NCI-H2196 treated with DMSO at 0.1 percent for 48 hours (cell line): ENCODE measurements at regions not wholly inside any gene's neighbourhood (a gene's known extent, or its start where the extent isn't known, plus 50 kb on each side); places are given as distances from the start of the nearest gene placed in this dataset.
"Not testable (repeated sequence)": the region's sequence is repeated elsewhere in the genome, so short reads cannot be mapped to it uniquely, and the experiment has no call there.

Source experiments
- DNase-seq: peaks from one replicate; lab custom pipeline; 2025; ENCODE audit not compliant: unreplicated experiment; lab: John Stamatoyannopoulos, UW

- DNase-seq, result no peak
Measured at GRCh38 chr10:8128511-8128910, 74.0 kb downstream of the GATA3 start.

GRCh38 chr10:8129438-8129837 lies 75.0 kb downstream of the GATA3 start:
- no peak for DNase-seq

DNA sequence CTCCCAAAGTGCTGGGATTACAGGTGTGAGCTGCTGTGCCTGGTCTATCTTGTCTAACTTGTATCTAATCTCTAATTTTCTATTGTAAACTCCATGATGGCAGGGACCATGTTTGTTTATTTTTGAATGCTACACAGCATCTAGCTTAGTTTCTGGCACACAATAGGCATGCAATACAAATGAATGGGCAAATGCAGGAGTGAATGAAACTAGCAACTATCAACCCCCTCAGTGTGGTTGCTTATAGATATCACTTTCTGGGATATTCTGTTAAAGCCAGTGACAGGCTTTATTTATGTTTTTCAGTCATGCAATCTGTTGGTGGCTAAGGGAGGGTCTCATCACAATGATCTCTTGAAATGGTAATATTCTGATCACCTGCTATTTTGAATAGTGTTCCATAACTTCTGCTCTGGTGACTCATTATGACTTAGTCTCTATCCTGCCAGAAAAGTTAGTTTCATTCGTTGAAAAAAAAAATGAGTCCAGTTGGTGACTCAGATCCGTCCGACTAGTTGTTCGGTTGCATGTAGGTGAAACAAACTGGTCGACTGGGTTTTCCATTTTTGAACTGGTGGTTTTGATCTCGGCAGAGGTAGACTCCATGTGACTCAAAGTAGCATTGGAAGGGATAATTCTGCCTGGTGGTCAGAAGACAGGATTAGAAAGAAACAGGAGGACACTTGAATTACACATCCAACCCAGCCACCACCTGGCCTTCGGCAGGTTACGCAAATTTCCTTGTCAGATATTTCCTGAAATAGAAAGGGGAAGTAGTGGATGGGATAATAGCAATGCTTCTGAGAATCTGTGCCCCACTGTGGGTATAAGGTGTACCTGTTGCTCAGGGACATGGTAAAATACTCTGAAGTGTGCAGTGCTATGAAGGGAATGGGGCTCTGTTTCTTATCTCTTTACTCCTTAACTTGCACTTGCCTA lies 76.8 kb downstream of the GATA3 start:
- DNase-seq, result no peak

GRCh38 chr10:8133146-8133545 lies 78.7 kb downstream of the GATA3 start:
- DNase-seq, result no peak

DNA sequence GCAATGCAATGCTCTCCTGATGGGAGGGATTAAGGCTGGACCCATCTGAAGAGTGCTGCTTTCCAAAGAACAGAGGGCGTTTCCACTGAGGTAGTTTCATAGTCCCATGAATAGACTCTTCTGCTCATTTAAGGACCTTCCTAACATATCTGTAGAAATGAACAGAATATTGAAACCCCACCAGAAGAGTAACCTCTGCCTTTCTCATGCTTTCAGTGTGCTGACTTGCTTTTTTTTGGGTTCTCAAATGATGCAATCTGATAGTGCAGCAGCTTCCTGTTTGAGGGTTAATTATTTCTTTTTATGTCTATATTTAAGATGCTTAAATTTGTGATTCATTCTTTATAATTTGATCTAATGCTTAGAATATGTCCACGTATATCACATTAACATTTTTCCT lies 82.2 kb downstream of the GATA3 start:
- DNase-seq, result no peak

DNA sequence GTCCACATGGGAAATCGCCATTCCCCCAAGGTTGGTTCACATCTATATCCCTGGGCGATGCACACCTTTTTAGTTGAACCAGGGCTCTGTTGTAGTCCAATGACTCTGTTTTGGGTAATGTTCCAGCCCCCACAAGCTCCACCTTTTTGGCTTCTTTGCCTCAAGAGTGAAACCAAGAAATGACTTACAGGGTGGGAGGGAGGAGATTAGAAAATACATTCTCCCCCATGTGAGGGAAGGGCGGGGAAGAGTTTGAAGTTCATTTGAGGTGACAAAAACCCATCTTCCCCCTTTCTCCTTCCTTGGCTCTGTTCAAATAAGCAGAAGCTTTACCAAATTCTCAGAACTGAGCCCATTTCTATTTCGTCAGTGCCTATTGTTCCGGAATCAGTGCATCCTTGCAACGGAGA lies 82.8 kb downstream of the GATA3 start:
- no peak for DNase-seq

DNA sequence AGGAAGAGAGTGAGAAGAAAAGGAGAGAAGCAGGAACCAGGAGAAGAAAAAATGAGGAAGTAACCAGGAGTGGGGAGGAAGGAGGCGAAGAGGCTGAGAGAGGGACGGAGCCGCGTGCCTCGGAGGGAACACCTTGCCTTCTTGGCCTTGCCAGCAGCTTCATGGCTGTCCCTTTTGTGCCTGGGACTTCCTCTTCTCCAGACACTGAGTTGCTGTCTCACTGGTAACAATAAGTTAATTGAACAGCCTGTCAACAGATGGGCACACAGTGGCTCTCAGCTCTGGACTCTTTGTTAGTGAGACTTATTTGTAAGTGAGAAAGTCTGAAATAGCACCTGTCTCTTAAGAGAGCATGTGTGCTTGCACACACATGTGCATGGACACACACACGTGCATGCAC lies 83.2 kb downstream of the GATA3 start:
- no peak for DNase-seq

DNA sequence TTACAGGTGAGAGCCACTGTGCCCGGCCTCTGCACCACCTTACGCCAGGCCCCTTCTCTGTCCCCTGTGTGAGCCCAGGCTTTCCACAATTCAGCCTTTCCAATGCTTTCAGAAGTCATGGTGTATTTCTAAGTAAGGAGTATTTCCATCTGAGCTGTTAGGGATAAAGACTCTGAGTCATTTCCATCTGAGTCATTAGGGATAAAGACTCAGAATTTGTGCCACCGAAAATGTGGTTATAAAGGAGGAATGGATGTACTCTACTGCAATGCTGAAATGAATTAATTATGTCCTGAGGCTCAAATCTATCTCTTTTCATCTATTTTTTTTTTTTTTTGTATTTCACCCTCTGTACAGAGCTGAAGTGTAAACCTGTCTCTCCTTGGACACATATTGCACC lies 84.0 kb downstream of the GATA3 start:
- DNase-seq, result no peak

DNA sequence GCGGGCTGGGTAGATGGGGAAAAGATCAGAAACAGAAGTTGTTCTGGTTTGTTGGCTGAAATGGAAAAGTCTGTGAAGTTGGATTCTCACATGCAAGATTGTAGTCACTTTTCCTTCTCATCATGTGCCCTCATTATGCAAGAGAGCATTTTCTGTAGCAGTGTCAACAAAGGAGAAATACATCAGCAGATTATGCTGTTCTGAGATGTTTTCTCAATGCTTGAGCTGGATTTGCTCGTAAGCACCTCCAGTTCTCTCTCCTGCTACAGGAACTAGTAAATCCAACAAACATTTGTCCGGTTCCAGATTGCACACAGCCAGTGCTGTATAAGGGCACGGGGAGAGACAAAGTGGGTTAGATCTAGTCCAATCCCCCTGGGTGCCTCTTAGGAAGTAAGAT lies 90.0 kb downstream of the GATA3 start:
- no peak for DNase-seq

- no peak for DNase-seq
Measured at GRCh38 chr10:8146650-8147049, 92.2 kb downstream of the GATA3 start.

- no peak for DNase-seq
Measured at GRCh38 chr10:8149991-8150390, 95.5 kb downstream of the GATA3 start.

GRCh38 chr10:8150401-8150905 lies 96.0 kb downstream of the GATA3 start:
- DNase-seq, result no peak

GRCh38 chr10:8151086-8151485 lies 96.6 kb downstream of the GATA3 start:
- DNase-seq, result no peak

- DNase-seq, result no peak
Measured at GRCh38 chr10:8156918-8157317, 102.4 kb downstream of the GATA3 start.

GRCh38 chr10:8158193-8159071 lies 103.9 kb downstream of the GATA3 start:
- no peak for DNase-seq

GRCh38 chr10:8159341-8160165 lies 105.1 kb downstream of the GATA3 start:
- no peak for DNase-seq

GRCh38 chr10:8163824-8164223 lies 109.3 kb downstream of the GATA3 start:
- DNase-seq, result no peak

DNA sequence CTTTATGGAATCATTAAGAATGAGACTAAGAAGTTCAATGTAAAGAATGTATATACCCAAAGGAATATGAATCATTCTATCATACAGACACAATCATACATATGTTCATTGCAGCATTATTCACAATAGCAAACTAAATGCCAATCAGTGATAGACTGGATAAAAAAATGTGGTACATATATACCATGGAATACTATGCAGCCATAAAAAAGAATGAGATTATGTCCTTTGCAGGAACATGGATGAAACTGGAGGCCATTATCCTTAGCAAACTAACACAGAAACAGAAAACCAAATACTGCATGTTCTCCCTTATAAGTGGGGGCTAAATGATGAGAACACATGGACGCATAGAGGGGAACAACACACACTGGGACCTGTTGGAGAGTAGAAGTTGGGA lies 110.2 kb downstream of the GATA3 start:
- not testable (repeated sequence) for DNase-seq

GRCh38 chr10:8168836-8169235 lies 114.3 kb downstream of the GATA3 start:
- DNase-seq, result no peak

- no peak for DNase-seq
Measured at GRCh38 chr10:8171008-8171407, 116.5 kb downstream of the GATA3 start.

- DNase-seq, result no peak
Measured at GRCh38 chr10:8172604-8173003, 118.1 kb downstream of the GATA3 start.
